Neural progenitor cell (in vitro differentiated cells): ENCODE measurements at regions not wholly inside any gene's neighbourhood (a gene's known extent, or its start where the extent isn't known, plus 50 kb on each side); places are given as distances from the start of the nearest gene placed in this dataset.

Experiments
- DNase-seq: peaks from one replicate; pipeline ENCODE4 v3.0.0-alpha.2; 2016; ENCODE audit warnings: low spot score
- H2AFZ ChIP-seq: fragments of 200-600 bp; sonication (generic); replicated peaks from 2 replicates; pipeline ENCODE4 v1.6.1; 2016; ENCODE audit warnings: antibody characterized with exemption
- H3F3A ChIP-seq: fragments of 200-600 bp; sonication (generic); 2 replicates; pipeline ENCODE4 v1.6.1; 2016; ENCODE audit warnings: antibody characterized with exemption, low read depth
- H3K27ac ChIP-seq: fragments of 200-600 bp; sonication (generic); 2 replicates; pipeline ENCODE4 v1.5.1; 2016; ENCODE audit warnings: mild to moderate bottlenecking
- H3K27me3 ChIP-seq: fragments of 200-600 bp; sonication (generic); 2 replicates; pipeline ENCODE4 v1.6.1; 2016; ENCODE audit warnings: mild to moderate bottlenecking, moderate library complexity
- H3K36me3 ChIP-seq: fragments of 200-600 bp; sonication (generic); 2 replicates; pipeline ENCODE4 v1.5.1; 2016
- H3K4me1 ChIP-seq: fragments of 200-600 bp; sonication (generic); 2 replicates; pipeline ENCODE4 v1.6.1; 2016; ENCODE audit warnings: mixed run types
- H3K4me2 ChIP-seq: fragments of 200-600 bp; sonication (generic); 2 replicates; pipeline ENCODE4 v1.6.1; 2016
- H3K4me3 ChIP-seq: fragments of 200-600 bp; sonication (generic); 2 replicates; pipeline ENCODE4 v1.5.1; 2016
- H3K79me2 ChIP-seq: fragments of 200-600 bp; sonication (generic); 2 replicates; pipeline ENCODE4 v1.6.1; 2016; ENCODE audit warnings: low read depth
- H3K9ac ChIP-seq: fragments of 200-600 bp; sonication (generic); 2 replicates; pipeline ENCODE4 v1.6.1; 2016
- H3K9me3 ChIP-seq: fragments of 200-600 bp; sonication (generic); 2 replicates; pipeline ENCODE4 v1.5.1; 2016; ENCODE audit warnings: low read depth
- H4K20me1 ChIP-seq: fragments of 200-600 bp; sonication (generic); 2 replicates; pipeline ENCODE4 v1.6.1; 2016; ENCODE audit warnings: low read depth
- H3K27ac Mint-ChIP-seq: 3 replicates; pipeline ENCODE4 v1.8.0; 2021; ENCODE audit warnings: mixed read lengths
- H3K27me3 Mint-ChIP-seq: 2 replicates; pipeline ENCODE4 v1.8.0; 2022; ENCODE audit warnings: low read depth, mild to moderate bottlenecking, inconsistent platforms, moderate library complexity, mixed read lengths; ENCODE audit not compliant: insufficient read depth
- H3K36me3 Mint-ChIP-seq: 3 replicates; pipeline ENCODE4 v1.8.0; 2021; ENCODE audit warnings: mixed read lengths
- H3K4me1 Mint-ChIP-seq: 3 replicates; pipeline ENCODE4 v1.8.0; 2021; ENCODE audit warnings: mixed read lengths
- H3K4me3 Mint-ChIP-seq: 3 replicates; pipeline ENCODE4 v1.8.0; 2021; ENCODE audit warnings: mild to moderate bottlenecking, moderate library complexity, mixed read lengths
- H3K9me3 Mint-ChIP-seq: 3 replicates; pipeline ENCODE4 v1.8.0; 2020; ENCODE audit warnings: mixed read lengths
- CTCF ChIP-seq: fragments of 200-600 bp; sonication (generic); IDR thresholded peaks from 2 replicates; pipeline ENCODE4 v1.5.1; 2017; ENCODE audit warnings: antibody characterized with exemption, mild to moderate bottlenecking
- EZH2 ChIP-seq: fragments of 200-600 bp; sonication (generic); IDR thresholded peaks from 2 replicates; pipeline ENCODE4 v1.6.1; 2017; ENCODE audit warnings: antibody characterized with exemption, mild to moderate bottlenecking, moderate library complexity
- EZH2phosphoT487 ChIP-seq: fragments of 200-600 bp; sonication (generic); IDR thresholded peaks from 2 replicates; pipeline ENCODE4 v1.6.1; 2017; ENCODE audit warnings: antibody characterized with exemption

- Mint-ChIP-seq H3K27me3 (peaks cover 3% of the 10 kb centered on the region), H3K27ac (no peak overlapping the region), H3K4me1 (no peaks in the 10 kb centered on the region), H3K4me3 (no peak overlapping the region), H3K9me3 (no peaks in the 10 kb centered on the region), H3K36me3 (no peaks in the 10 kb centered on the region)
- no peaks in the 10 kb centered on the region for H3F3A ChIP-seq
- no peaks in the 10 kb centered on the region for H3K27me3 ChIP-seq
- no peaks in the 10 kb centered on the region for H3K4me1 ChIP-seq
- H2AFZ ChIP-seq, result no peak overlapping the region
- no peak overlapping the region for H3K4me2 ChIP-seq
- no peak overlapping the region for H3K27ac ChIP-seq
- no peak for TF ChIP-seq EZH2phosphoT487
- TF ChIP-seq CTCF, result no peak
- no peak for TF ChIP-seq EZH2
- H3K9me3 ChIP-seq, result no peaks in the 10 kb centered on the region
- DNase-seq, result no peak
- H3K36me3 ChIP-seq, result no peaks in the 10 kb centered on the region
- H3K4me3 ChIP-seq, result no peak overlapping the region
- H3K9ac ChIP-seq, result no peak overlapping the region
- H3K79me2 ChIP-seq, result no peaks in the 10 kb centered on the region
- no peaks in the 10 kb centered on the region for H4K20me1 ChIP-seq
Measured at GRCh38 chr2:19720306-19720705, 181.5 kb downstream of the TTC32 start.

DNA sequence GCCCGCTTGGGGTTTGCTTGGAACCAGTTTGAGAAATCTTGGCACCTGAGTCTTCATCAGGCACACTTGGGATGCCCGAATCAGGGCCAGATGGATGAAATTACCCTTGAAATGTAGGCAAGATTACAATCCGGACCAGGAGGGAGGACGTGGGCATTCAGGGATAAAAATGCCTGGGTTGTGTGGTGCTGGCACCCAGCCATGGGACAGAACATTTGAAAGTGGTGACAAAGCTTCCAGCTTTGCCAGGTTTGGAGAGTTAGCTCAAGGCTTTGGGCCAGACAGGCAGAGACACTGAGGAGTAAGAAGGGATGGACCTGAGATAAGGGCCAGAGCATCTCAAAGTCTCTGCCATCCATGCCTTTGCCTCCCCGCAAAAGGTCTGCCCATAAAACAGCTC is 182.2 kb downstream of the TTC32 start:
- Mint-ChIP-seq H3K27me3 (peaks cover 3% of the 10 kb centered on the region), H3K4me3 (no peak overlapping the region), H3K4me1 (no peaks in the 10 kb centered on the region), H3K9me3 (no peaks in the 10 kb centered on the region), H3K27ac (no peak overlapping the region), H3K36me3 (no peaks in the 10 kb centered on the region)
- H3K27me3 ChIP-seq, result no peaks in the 10 kb centered on the region
- no peak for DNase-seq
- H3K79me2 ChIP-seq, result no peaks in the 10 kb centered on the region
- H3K4me2 ChIP-seq, result no peak overlapping the region
- H2AFZ ChIP-seq, result no peak overlapping the region
- no peak overlapping the region for H3K27ac ChIP-seq
- no peaks in the 10 kb centered on the region for H3K4me1 ChIP-seq
- TF ChIP-seq EZH2 (no peak), EZH2phosphoT487 (no peak), CTCF (no peak)
- H3K9ac ChIP-seq, result no peak overlapping the region
- H4K20me1 ChIP-seq, result no peaks in the 10 kb centered on the region
- no peak overlapping the region for H3K4me3 ChIP-seq
- no peaks in the 10 kb centered on the region for H3K36me3 ChIP-seq
- H3K9me3 ChIP-seq, result no peaks in the 10 kb centered on the region
- no peaks in the 10 kb centered on the region for H3F3A ChIP-seq

DNA sequence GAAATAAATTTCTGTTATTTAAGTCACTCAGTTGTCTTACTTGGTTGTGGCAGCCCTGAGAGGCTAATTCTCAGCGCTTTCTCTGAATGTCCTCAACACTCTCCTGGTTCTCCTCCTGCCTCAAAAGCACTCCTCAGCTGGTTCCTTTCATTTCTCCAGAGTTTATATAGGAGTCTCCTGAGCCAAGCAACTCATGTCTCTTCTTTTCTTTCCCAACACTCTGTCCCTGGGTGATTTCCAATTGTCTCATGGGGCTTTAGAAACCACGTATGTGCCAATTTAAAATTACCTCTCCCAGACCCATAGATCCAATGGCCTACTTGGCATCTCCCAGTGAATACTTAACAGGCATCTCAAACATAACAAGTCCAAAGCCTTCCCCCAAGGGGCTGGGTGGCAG is 184.3 kb downstream of the TTC32 start:
- Histone ChIP-seq H3K4me3 (no peak overlapping the region), H2AFZ (no peak overlapping the region), H3K9ac (no peak overlapping the region), H3K4me1 (no peaks in the 10 kb centered on the region), H3K36me3 (no peaks in the 10 kb centered on the region), H3K27ac (no peak overlapping the region), H3F3A (no peaks in the 10 kb centered on the region), H3K27me3 (no peaks in the 10 kb centered on the region), H3K9me3 (no peaks in the 10 kb centered on the region), H3K4me2 (no peak overlapping the region), H4K20me1 (no peaks in the 10 kb centered on the region), H3K79me2 (no peaks in the 10 kb centered on the region)
- DNase-seq, result no peak
- Mint-ChIP-seq H3K4me3 (no peak overlapping the region), H3K9me3 (peaks cover 2% of the 10 kb centered on the region), H3K36me3 (no peaks in the 10 kb centered on the region), H3K27ac (no peak overlapping the region), H3K27me3 (peaks cover 6% of the 10 kb centered on the region), H3K4me1 (no peaks in the 10 kb centered on the region)
- no peak for TF ChIP-seq EZH2

- no peak overlapping the region for H3K27ac Mint-ChIP-seq
- no peak for TF ChIP-seq EZH2
- no peak for TF ChIP-seq EZH2phosphoT487
- no peak for TF ChIP-seq CTCF
Measured at GRCh38 chr2:19714926-19715325, 186.9 kb downstream of the TTC32 start.

More at GRCh38 chr2:19714926-19715325, 186.9 kb downstream of the TTC32 start:
- no peaks in the 10 kb centered on the region for H3K9me3 ChIP-seq
- H3K36me3 Mint-ChIP-seq, result no peaks in the 10 kb centered on the region
- no peak overlapping the region for H3K4me2 ChIP-seq
- no peaks in the 10 kb centered on the region for H3K27me3 ChIP-seq
- no peak overlapping the region for H3K27ac ChIP-seq
- no peaks in the 10 kb centered on the region for H3K79me2 ChIP-seq
- H3K27me3 Mint-ChIP-seq, result peaks cover 2% of the 10 kb centered on the region
- no peak overlapping the region for H2AFZ ChIP-seq
- H3F3A ChIP-seq, result no peaks in the 10 kb centered on the region
- H3K4me3 Mint-ChIP-seq, result no peak overlapping the region
- no peak for DNase-seq
- H3K4me1 Mint-ChIP-seq, result peaks cover 8% of the 10 kb centered on the region
- no peak overlapping the region for H3K9ac ChIP-seq
- no peaks in the 10 kb centered on the region for H4K20me1 ChIP-seq
- no peak overlapping the region for H3K4me3 ChIP-seq
- peaks cover 2% of the 10 kb centered on the region for H3K9me3 Mint-ChIP-seq
- H3K4me1 ChIP-seq, result no peaks in the 10 kb centered on the region
- H3K36me3 ChIP-seq, result no peaks in the 10 kb centered on the region
